Muscle layer of duodenum (tissue), 2 donors: ENCODE measurements at regions not wholly inside any gene's neighbourhood (a gene's known extent, or its start where the extent isn't known, plus 50 kb on each side); places are given as distances from the start of the nearest gene placed in this dataset.

Experiments used
- H3K27ac ChIP-seq: one replicate; pipeline ENCODE4 v1.7.0; 2013; ENCODE audit warnings: mild to moderate bottlenecking, low read length
- H3K27me3 ChIP-seq: one replicate; pipeline ENCODE4 v1.7.0; 2013; ENCODE audit warnings: low read depth, mild to moderate bottlenecking, control low read depth, low read length
- H3K36me3 ChIP-seq, 2 donors: one replicate each; pipeline ENCODE4 v1.7.0; 2013; ENCODE audit warnings: low read length in 2 of 2, control low read depth in 1 of 2, mild to moderate bottlenecking in 1 of 2; ENCODE audit not compliant: insufficient read depth in 2 of 2, control insufficient read depth in 1 of 2
- H3K4me1 ChIP-seq, 2 donors: one replicate each; pipeline ENCODE4 v1.7.0; 2013; ENCODE audit warnings: low read length in 2 of 2, mild to moderate bottlenecking in 2 of 2, control low read depth in 1 of 2, moderate library complexity in 1 of 2; ENCODE audit not compliant: insufficient read depth in 2 of 2, control insufficient read depth in 1 of 2
- H3K4me3 ChIP-seq, 2 donors: one replicate each; pipeline ENCODE4 v1.7.0; 2013; ENCODE audit warnings: low read length in 2 of 2, low read depth in 1 of 2, mild to moderate bottlenecking in 1 of 2
- H3K9me3 ChIP-seq, 2 donors: one replicate each; pipeline ENCODE4 v1.7.0; 2013; ENCODE audit warnings: low read length in 2 of 2, control low read depth in 1 of 2, mild to moderate bottlenecking in 1 of 2; ENCODE audit not compliant: control insufficient read depth in 1 of 2
- donor health status: healthy.

DNA sequence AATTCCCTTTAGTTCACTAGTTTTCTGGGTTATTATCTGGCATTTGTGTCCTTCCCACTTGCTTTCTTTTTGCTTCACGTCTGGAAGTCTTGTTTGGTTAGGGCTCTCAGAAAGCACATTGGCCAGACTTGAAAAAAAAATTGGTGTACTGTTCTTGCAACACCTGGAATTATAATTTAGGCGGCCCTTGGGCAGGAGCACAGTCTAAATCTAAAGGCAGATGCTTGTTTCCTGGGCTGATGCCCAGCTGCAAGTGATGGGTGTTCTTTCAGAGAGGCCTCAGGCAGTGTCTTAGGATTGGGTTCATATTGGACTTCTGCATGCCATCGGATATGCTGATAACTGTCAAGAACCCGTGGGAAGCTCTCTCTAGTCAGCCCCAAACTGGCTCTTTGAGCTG lies 521.5 kb downstream of the PDCD6IP start:
- Histone ChIP-seq H3K27ac (no peak overlapping the region), H3K27me3 (no peaks in the 10 kb centered on the region), H3K9me3 (peaks cover 0 to 5% of the 10 kb centered on the region in 2 donors), H3K4me1 (no peaks in the 10 kb centered on the region), H3K36me3 (no peaks in the 10 kb centered on the region), H3K4me3 (no peak overlapping the region)

DNA sequence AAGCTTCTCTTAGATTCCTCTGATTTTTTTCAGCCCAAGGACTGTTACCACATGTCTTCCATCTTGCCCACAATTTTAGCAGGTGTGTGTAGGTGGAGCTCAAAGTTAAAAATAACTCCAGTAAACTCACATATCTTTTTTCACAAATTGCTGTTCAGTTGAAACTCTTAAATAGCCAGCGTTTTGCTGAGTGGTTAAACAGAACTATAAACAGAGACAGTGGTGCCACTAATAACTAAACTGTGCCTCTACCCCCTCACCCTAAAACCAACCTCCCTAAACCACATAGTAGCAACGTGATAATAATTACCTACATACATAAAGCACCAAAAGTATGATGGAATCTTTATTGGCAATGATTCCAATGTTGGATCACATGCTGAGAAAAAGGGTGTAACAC lies 525.1 kb downstream of the PDCD6IP start:
- Histone ChIP-seq H3K27ac (no peak overlapping the region), H3K4me3 (no peak overlapping the region), H3K9me3 (no peaks in the 10 kb centered on the region), H3K27me3 (no peaks in the 10 kb centered on the region), H3K36me3 (no peaks in the 10 kb centered on the region), H3K4me1 (peaks cover 0 to 4% of the 10 kb centered on the region in 2 donors)

DNA sequence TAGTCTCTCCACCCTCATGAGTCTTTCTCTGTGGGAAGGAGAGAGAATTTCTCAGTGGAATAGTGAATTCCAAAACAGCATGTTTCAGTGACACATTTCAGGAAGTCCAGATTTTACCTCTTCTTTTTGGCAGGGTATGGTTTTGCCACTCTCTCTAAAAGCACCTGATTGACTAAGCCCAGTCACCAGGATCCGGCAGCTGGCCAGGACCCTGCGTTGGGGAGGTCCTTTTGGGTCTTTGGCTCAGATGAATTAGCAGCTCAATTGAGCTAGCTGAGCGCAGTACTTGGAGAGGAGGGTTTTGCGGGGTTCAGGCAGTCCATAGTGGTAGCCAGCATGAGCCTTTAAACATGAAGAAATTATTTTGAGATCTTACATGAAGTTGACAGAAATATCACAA lies 548.2 kb downstream of the PDCD6IP start:
- Histone ChIP-seq H3K36me3 (no peaks in the 10 kb centered on the region), H3K4me3 (no peak overlapping the region), H3K9me3 (peaks cover 0 to 3% of the 10 kb centered on the region in 2 donors), H3K4me1 (no peaks in the 10 kb centered on the region), H3K27ac (no peak overlapping the region), H3K27me3 (no peaks in the 10 kb centered on the region)

DNA sequence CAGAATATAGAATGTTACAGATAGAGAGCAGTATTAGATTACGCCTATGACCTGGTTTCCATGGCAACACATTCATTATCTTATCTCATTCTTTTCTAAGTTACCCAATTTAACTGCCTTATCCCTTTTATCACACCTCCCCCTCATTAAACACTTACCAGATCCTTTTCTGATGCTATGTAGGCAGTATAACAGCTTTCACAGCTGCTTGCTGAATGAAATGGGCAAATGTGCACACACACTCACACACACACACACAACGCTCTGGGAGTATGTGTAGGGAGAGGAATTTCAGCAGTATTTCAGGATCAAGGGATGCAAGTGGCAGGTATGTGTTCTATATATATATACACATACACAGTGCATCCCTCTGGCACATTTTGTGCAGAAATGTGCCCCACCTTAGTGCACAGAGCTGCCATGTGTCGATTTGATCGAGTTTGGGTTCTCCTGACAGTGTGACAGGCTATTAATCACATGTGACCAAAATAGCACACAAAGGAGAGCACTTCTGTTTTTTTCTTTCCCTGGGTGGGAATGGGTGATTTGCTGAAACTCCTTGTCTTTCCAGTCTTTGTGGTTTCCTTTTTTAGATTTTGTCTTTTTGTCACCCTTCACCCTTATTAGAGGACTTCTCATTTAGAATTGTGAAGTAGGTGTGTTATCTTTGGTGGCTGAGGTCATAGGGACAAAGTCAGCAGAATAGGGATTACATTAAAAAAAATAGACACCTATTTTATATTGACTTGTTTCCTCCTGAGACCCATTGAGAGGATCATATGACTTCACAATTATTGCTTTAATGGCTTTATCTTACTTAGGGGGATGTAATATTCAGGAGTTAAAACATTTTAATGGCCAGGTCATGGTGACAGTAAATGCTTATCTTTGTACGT lies 553.7 kb downstream of the PDCD6IP start:
- Histone ChIP-seq H3K27ac (no peak overlapping the region), H3K9me3 (no peaks in the 10 kb centered on the region), H3K27me3 (no peaks in the 10 kb centered on the region), H3K4me1 (no peaks in the 10 kb centered on the region), H3K36me3 (no peaks in the 10 kb centered on the region), H3K4me3 (no peak overlapping the region)

DNA sequence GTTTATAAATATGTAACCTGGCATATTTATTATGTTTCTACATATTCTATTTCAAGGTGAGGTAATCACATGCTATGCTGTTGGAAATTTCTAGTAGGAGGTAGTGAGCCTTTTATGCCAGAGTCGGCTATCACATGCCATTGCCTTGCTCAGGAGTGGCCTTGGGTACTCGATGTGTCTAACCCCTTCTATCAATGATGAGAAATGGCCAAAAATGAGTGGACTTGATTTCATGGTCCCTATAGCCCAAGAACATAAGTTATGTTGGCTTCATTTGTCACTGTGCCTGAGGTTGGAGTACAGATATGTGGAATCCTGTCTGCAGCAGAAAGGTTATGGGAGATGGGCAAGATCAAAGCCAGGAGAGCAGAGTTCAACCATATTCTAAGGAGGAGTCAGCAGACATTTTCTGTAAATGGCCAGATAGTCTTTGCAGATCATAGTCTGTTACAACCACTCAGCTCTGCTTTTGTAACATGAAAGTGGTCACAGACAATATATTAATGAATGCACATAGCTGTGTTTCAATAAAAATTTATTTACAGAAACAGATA lies 554.4 kb downstream of the PDCD6IP start:
- no peaks in the 10 kb centered on the region for H3K4me1 ChIP-seq
- H3K9me3 ChIP-seq, result no peaks in the 10 kb centered on the region
- H3K27ac ChIP-seq, result no peak overlapping the region
- no peak overlapping the region for H3K4me3 ChIP-seq
- H3K27me3 ChIP-seq, result no peaks in the 10 kb centered on the region
- H3K36me3 ChIP-seq, result no peaks in the 10 kb centered on the region

DNA sequence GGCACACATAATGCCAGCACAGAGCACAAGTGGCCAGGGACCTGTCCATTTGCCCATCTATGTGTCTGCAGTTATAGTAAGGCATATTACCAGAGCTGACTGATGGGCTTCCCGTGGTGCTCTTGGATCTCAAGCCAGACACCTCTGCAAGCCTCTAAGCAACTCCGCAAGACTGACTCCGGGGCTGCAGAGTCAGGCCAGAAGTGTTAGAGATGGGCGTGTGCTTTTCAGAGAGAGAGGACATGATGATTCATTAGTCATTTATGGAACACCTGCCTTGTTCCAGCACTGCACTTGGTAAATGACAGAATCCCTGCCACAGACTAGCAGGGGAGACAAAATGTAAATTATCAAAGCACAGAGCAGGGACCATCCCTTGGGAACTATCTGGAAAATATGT lies 559.0 kb downstream of the PDCD6IP start:
- H3K9me3 ChIP-seq, result no peaks in the 10 kb centered on the region

DNA sequence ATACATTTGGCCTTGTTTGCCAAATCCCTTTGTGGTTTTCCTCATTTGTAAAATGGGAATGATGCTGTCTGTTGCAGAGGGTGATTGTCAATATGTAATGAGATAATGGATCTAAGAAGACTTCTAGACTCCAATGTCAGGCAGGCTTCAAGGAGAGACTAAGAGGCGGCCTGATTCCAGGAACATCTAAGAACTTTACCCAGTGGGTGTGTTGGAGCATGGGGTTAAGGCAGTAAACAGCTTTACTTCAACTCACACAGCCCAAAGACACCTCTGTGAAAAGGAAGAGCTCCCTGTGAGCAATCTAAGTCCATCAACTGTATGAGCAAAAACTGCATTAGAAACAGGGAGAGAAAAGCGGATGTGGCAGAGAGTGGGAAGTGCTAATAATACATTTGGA lies 560.6 kb downstream of the PDCD6IP start:
- H3K4me3 ChIP-seq, result no peak overlapping the region
- H3K9me3 ChIP-seq, result no peaks in the 10 kb centered on the region
- no peak overlapping the region for H3K27ac ChIP-seq
- no peaks in the 10 kb centered on the region for H3K36me3 ChIP-seq
- H3K27me3 ChIP-seq, result no peaks in the 10 kb centered on the region
- H3K4me1 ChIP-seq, result no peaks in the 10 kb centered on the region

More for the DNA sequence above, 559.0 kb downstream of the PDCD6IP start:
- Histone ChIP-seq H3K27me3 (no peaks in the 10 kb centered on the region), H3K4me3 (no peak overlapping the region), H3K4me1 (no peaks in the 10 kb centered on the region), H3K27ac (no peak overlapping the region), H3K36me3 (no peaks in the 10 kb centered on the region)

DNA sequence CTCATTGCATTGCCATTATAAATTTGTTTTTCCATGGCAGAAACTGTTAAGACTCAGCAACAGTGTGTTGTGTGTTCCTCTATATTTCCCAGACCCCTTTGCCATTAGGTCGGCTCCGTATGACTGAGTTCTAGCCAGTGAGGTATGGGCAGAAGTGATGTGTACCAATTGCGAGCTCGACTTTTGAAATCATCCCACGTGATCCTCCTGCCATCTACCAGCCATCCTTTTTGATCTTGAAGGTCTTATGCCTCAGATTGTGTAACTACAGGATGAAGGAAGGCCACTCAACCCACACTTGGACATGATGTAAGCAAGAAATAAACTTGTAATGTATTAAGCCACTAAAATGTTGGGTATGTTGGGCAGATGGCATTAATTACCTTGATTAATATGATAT lies 562.3 kb downstream of the PDCD6IP start:
- H3K9me3 ChIP-seq, result no peaks in the 10 kb centered on the region
- no peaks in the 10 kb centered on the region for H3K4me1 ChIP-seq
- H3K27ac ChIP-seq, result no peak overlapping the region
- no peaks in the 10 kb centered on the region for H3K36me3 ChIP-seq
- H3K4me3 ChIP-seq, result no peak overlapping the region
- H3K27me3 ChIP-seq, result no peaks in the 10 kb centered on the region

DNA sequence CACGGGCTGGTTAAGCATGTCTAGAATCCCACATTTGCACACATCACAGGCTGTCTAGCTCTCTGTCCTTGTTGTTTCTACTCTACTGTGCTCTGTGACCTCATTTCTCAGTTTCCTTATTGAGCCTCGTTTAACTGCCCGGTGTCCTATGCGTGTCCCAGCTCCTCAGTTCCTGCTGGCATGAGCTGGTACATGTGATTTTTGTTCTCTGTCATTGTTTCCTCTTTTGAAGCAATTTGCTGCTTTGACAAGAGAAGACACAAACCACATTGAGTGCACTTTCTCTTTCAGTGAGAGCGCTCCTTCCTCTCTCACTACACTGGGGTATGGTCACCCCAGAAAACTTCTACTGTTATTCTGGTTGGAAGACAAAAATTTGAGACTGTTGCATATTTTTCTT lies 563.5 kb downstream of the PDCD6IP start:
- Histone ChIP-seq H3K36me3 (no peaks in the 10 kb centered on the region), H3K4me3 (no peak overlapping the region), H3K9me3 (no peaks in the 10 kb centered on the region), H3K27ac (no peak overlapping the region), H3K27me3 (no peaks in the 10 kb centered on the region), H3K4me1 (no peaks in the 10 kb centered on the region)

DNA sequence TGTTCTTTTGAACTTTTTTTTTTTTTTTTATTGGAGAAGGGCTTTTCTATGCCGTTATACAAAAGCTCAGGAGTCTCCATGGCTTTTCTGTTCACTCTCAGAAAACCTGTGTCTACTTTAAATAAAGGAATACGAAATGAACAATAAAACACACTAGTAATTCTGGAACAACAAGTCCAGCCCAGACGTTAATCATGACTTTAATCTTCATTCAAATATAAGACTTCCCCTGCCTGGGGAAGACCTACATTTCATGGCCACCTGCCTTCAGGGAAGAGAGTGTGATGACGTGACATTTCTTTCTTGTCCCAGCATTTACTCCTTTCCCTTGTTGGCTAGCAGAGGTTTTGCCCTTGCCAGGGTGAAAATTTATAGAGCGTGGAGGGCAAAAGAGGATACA lies 564.5 kb downstream of the PDCD6IP start:
- no peaks in the 10 kb centered on the region for H3K9me3 ChIP-seq
- no peak overlapping the region for H3K27ac ChIP-seq
- H3K27me3 ChIP-seq, result no peaks in the 10 kb centered on the region
- no peaks in the 10 kb centered on the region for H3K36me3 ChIP-seq
- no peaks in the 10 kb centered on the region for H3K4me1 ChIP-seq
- H3K4me3 ChIP-seq, result no peak overlapping the region

DNA sequence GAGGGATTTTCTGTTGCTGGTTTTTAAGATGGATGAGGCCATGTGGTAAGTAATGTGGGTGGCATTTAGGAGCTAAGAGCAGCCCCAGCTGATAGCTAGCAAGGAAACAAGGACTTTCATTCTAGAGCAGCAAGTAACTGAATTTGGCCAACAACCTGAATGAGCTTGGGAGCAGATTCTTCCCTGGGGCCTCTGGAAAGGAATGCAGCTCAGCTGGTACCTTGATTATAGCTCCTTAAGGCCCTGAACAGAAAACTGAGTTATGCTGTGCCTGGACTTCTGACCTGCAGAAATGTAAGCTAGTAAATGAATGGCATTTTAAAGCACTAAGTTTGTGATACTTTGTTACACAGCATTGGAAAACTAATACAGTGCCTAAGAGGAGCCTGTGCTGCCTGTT lies 565.5 kb downstream of the PDCD6IP start:
- Histone ChIP-seq H3K27me3 (no peaks in the 10 kb centered on the region), H3K9me3 (no peaks in the 10 kb centered on the region), H3K36me3 (no peaks in the 10 kb centered on the region), H3K4me3 (no peak overlapping the region), H3K4me1 (no peaks in the 10 kb centered on the region), H3K27ac (no peak overlapping the region)

DNA sequence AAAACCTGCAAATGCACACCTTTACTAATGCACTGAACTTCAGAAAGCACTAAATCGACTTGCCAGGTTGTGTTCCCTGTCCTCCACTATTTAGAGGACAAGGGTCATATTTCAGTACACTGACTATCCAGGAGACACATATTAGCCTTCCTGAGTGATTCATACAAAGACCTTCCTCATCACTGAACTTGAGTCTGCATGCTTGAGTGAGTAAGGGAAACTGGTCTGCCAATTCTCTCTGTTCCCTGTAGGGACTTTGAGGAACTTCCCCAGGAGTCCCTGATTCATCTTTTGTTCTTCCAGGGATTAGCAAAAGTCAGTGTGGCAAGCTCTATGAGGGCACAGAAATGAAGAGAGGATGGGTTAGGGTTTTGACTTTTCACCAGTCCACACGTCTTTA lies 565.9 kb downstream of the PDCD6IP start:
- Histone ChIP-seq H3K36me3 (no peaks in the 10 kb centered on the region), H3K4me3 (no peak overlapping the region), H3K27me3 (no peaks in the 10 kb centered on the region), H3K27ac (no peak overlapping the region), H3K4me1 (no peaks in the 10 kb centered on the region), H3K9me3 (no peaks in the 10 kb centered on the region)
